Smooth muscle cell of the brain vasculature (primary cell): ENCODE measurements at regions not wholly inside any gene's neighbourhood (a gene's known extent, or its start where the extent isn't known, plus 50 kb on each side); places are given as distances from the start of the nearest gene placed in this dataset.

Source experiments
- DNase-seq: peaks from one replicate; pipeline ENCODE4 v3.0.0-alpha.2; 2012; ENCODE audit warnings: low read depth, low spot score

GRCh38 chr13:40075281-40075680 lies 419.8 kb downstream of the COG6 start:
- DNase-seq = no peak

- no peak for DNase-seq
Measured at GRCh38 chr13:40076765-40077362, 421.4 kb downstream of the COG6 start.

GRCh38 chr13:40077396-40078027 lies 422.1 kb downstream of the COG6 start:
- DNase-seq = no peak

- DNase-seq = no peak
Measured at GRCh38 chr13:40079721-40080120, 424.3 kb downstream of the COG6 start.

GRCh38 chr13:40080676-40081075 lies 425.2 kb downstream of the COG6 start:
- DNase-seq = no peak

- no peak for DNase-seq
Measured at GRCh38 chr13:40082639-40083038, 427.2 kb downstream of the COG6 start.

- DNase-seq = no peak
Measured at GRCh38 chr13:40083841-40084240, 428.4 kb downstream of the COG6 start.

- DNase-seq = no peak
Measured at GRCh38 chr13:40084934-40085333, 429.5 kb downstream of the COG6 start.

GRCh38 chr13:40087091-40088002 lies 431.9 kb downstream of the COG6 start:
- no peak for DNase-seq

- no peak for DNase-seq
Measured at GRCh38 chr13:40094056-40094455, 438.6 kb downstream of the COG6 start.

- DNase-seq = no peak
Measured at GRCh38 chr13:40095695-40096356, 440.4 kb downstream of the COG6 start.

- DNase-seq = no peak
Measured at GRCh38 chr13:40096357-40096901, 441.0 kb downstream of the COG6 start.

- DNase-seq = no peak
Measured at GRCh38 chr13:40098246-40098645, 442.8 kb downstream of the COG6 start.

- no peak for DNase-seq
Measured at GRCh38 chr13:40101708-40102359, 446.4 kb downstream of the COG6 start.

GRCh38 chr13:40102360-40102727 lies 446.9 kb downstream of the COG6 start:
- no peak for DNase-seq

- no peak for DNase-seq
Measured at GRCh38 chr13:40102854-40103253, 447.4 kb downstream of the COG6 start.

- DNase-seq = no peak
Measured at GRCh38 chr13:40103864-40104263, 448.4 kb downstream of the COG6 start.

GRCh38 chr13:40105231-40105630 lies 449.8 kb downstream of the COG6 start:
- DNase-seq = no peak

- peak; percentile 33 for DNase-seq
Measured at GRCh38 chr13:40109351-40109844, 453.9 kb downstream of the COG6 start.

GRCh38 chr13:40113643-40114304 lies 458.3 kb downstream of the COG6 start:
- no peak for DNase-seq
